GM19351 (cell line): ENCODE measurements at regions not wholly inside any gene's neighbourhood (a gene's known extent, or its start where the extent isn't known, plus 50 kb on each side); places are given as distances from the start of the nearest gene placed in this dataset.

Source experiments
- ATAC-seq: cut with Tn5 transposase; IDR thresholded peaks from one replicate; pipeline ENCODE4 v1.9.1; 2021; ENCODE audit warnings: mild to moderate bottlenecking, moderate library complexity; ENCODE audit not compliant: unreplicated experiment

GRCh38 chr4:134278675-134279074 lies 77.1 kb upstream of the PABPC4L start:
- ATAC-seq: no peak

GRCh38 chr4:134276476-134276875 lies 74.9 kb upstream of the PABPC4L start:
- ATAC-seq: no peak

GRCh38 chr4:134260126-134260525 lies 58.5 kb upstream of the PABPC4L start:
- no peak for ATAC-seq
